ENCODE measurements at regions not wholly inside any gene's neighbourhood (a gene's known extent, or its start where the extent isn't known, plus 50 kb on each side); places are given as distances from the start of the nearest gene placed in this dataset.
A peak's percentile ranks its signal among the peaks of the same experiment; 100 is the strongest.

GRCh38 chr7:33727315-33727714, 178.0 kb upstream of the BMPER start:
- ATAC-seq, result no peak
- no peak for DNase-seq
- no peaks in the 10 kb centered on the region for H3K36me3 ChIP-seq
- H3K4me3 ChIP-seq, result no peak overlapping the region
- TF ChIP-seq CTCF (IDR thresholded peaks at IDR 0.05), result no peak
- intact Hi-C loops (cut with DNase I), result no loop called here
- peak overlapping the region; percentile 25 for H3K27ac ChIP-seq
- H3K4me1 ChIP-seq, result peaks cover 15% of the 10 kb centered on the region
- no peaks in the 10 kb centered on the region for H3K27me3 ChIP-seq (ENCODE audit: low read depth)
- no peaks in the 10 kb centered on the region for H3K9me3 ChIP-seq

GRCh38 chr7:33728873-33729551, 176.3 kb upstream of the BMPER start:
- Histone ChIP-seq H3K27ac (no peak overlapping the region), H3K36me3 (no peaks in the 10 kb centered on the region), H3K27me3 (ENCODE audit: low read depth) (no peaks in the 10 kb centered on the region), H3K4me3 (no peak overlapping the region), H3K9me3 (no peaks in the 10 kb centered on the region), H3K4me1 (peaks cover 15% of the 10 kb centered on the region)
- intact Hi-C loops (cut with DNase I), result no loop called here
- no peak for TF ChIP-seq CTCF (IDR thresholded peaks at IDR 0.05)
- ATAC-seq (no peak), DNase-seq (no peak)

GRCh38 chr7:33729726-33730125, 175.6 kb upstream of the BMPER start:
- DNase-seq, result no peak
- Histone ChIP-seq H3K9me3 (no peaks in the 10 kb centered on the region), H3K4me3 (no peak overlapping the region), H3K27ac (no peak overlapping the region), H3K27me3 (ENCODE audit: low read depth) (no peaks in the 10 kb centered on the region), H3K4me1 (peaks cover 12% of the 10 kb centered on the region), H3K36me3 (no peaks in the 10 kb centered on the region)
- no peak for ATAC-seq
- intact Hi-C loops (cut with DNase I), result no loop called here
- TF ChIP-seq CTCF (IDR thresholded peaks at IDR 0.05), result no peak

GRCh38 chr7:33730958-33731357, 174.4 kb upstream of the BMPER start:
- intact Hi-C loops (cut with DNase I), result no loop called here
- no peak for TF ChIP-seq CTCF (IDR thresholded peaks at IDR 0.05)

GRCh38 chr7:33731912-33732311, 173.4 kb upstream of the BMPER start:
- H3K4me1 ChIP-seq, result peaks cover 6% of the 10 kb centered on the region
- no peaks in the 10 kb centered on the region for H3K9me3 ChIP-seq
- TF ChIP-seq CTCF (IDR thresholded peaks at IDR 0.05), result no peak
- no peak overlapping the region for H3K27ac ChIP-seq
- no peaks in the 10 kb centered on the region for H3K36me3 ChIP-seq
- intact Hi-C loops (cut with DNase I), result no loop called here
- H3K27me3 ChIP-seq (ENCODE audit: low read depth), result no peaks in the 10 kb centered on the region
- ATAC-seq, result no peak
- no peak for DNase-seq
- no peak overlapping the region for H3K4me3 ChIP-seq

More at GRCh38 chr7:33730958-33731357, 174.4 kb upstream of the BMPER start:
- DNase-seq, result no peak
- Histone ChIP-seq H3K36me3 (no peaks in the 10 kb centered on the region), H3K27me3 (ENCODE audit: low read depth) (no peaks in the 10 kb centered on the region), H3K27ac (peak overlapping the region; percentile 11), H3K4me3 (no peak overlapping the region), H3K4me1 (peaks cover 6% of the 10 kb centered on the region), H3K9me3 (no peaks in the 10 kb centered on the region)
- no peak for ATAC-seq
